H1 (cell line): ENCODE measurements at regions not wholly inside any gene's neighbourhood (a gene's known extent, or its start where the extent isn't known, plus 50 kb on each side); places are given as distances from the start of the nearest gene placed in this dataset.

Source experiments
- BRCA1 ChIP-seq: IDR thresholded peaks from 2 replicates; pipeline ENCODE4 v1.6.1; 2012; ENCODE audit warnings: low read depth, low read length, improper control_type of control experiment
- NRF1 ChIP-seq: IDR thresholded peaks from 2 replicates; pipeline ENCODE4 v1.6.1; 2011; ENCODE audit warnings: mild to moderate bottlenecking, low read depth, low read length, improper control_type of control experiment

GRCh38 chrX:39541881-39542280 lies 555.9 kb downstream of the BCOR start:
- TF ChIP-seq NRF1 (no peak), BRCA1 (no peak)
